Psoas muscle (tissue), 7 donors: ENCODE measurements at regions not wholly inside any gene's neighbourhood (a gene's known extent, or its start where the extent isn't known, plus 50 kb on each side); places are given as distances from the start of the nearest gene placed in this dataset.

ENCODE experiments used
- ATAC-seq, 4 donors: fragments of 200-7000 bp; cut with Tn5 transposase; one replicate each; pipeline ENCODE4 v1.9.1; 2020; ENCODE audit warnings: moderate library complexity in 3 of 4, mild to moderate bottlenecking in 2 of 4
- DNase-seq, 2 donors: peaks; one replicate each; pipeline ENCODE4 v3.0.0-alpha.2; 2020
- H3K27ac ChIP-seq: fragments of 200-600 bp; one replicate; pipeline ENCODE4 v1.8.0; 2022
- H3K27me3 ChIP-seq, 3 donors: fragments of 200-600 bp in 1 of 3; one replicate each; pipeline versions ENCODE4 v1.6.1 to v1.8.0; 2013 to 2022; ENCODE audit warnings: low read length in 2 of 3, mild to moderate bottlenecking in 2 of 3, moderate library complexity in 1 of 3; ENCODE audit not compliant: insufficient read depth in 3 of 3
- H3K36me3 ChIP-seq, 2 donors: fragments of 200-600 bp in 1 of 2; one replicate each; pipeline versions ENCODE4 v1.6.1 to v1.8.0; 2013 to 2022; ENCODE audit warnings: low read depth in 1 of 2, mild to moderate bottlenecking in 1 of 2, moderate library complexity in 1 of 2; ENCODE audit not compliant: insufficient read depth in 1 of 2
- H3K4me1 ChIP-seq: fragments of 200-600 bp; one replicate; pipeline ENCODE4 v1.8.0; 2022
- H3K4me3 ChIP-seq: fragments of 200-600 bp; one replicate; pipeline ENCODE4 v1.8.0; 2022; ENCODE audit warnings: mild to moderate bottlenecking
- H3K9me3 ChIP-seq: fragments of 200-600 bp; one replicate; pipeline ENCODE4 v1.8.0; 2022
- CTCF ChIP-seq: fragments of 200-600 bp; IDR thresholded peaks from one replicate; pipeline ENCODE4 v1.8.0; 2022; ENCODE audit warnings: antibody characterized with exemption
- WGBS, 3 donors: extraction: QIAGEN DNeasy Blood & Tissue Kit; methylation state at CpG; one replicate each; pipeline versions ENCODE4 v1.1.6 to v1.1.7; 2013; 5-methylcytosine and 5-hydroxymethylcytosine counted together
- intact Hi-C, 2 donors: fragments of 100-400 bp; cut with DNase I; formaldehyde crosslinking; loops; one replicate each; pipeline versions ENCODE4 v1.11.0 to v1.14.2; 2022
- donor health status: healthy with polysubstance abuse.
- donor health status: DM: no; HTN: no; CAD: no; lungs with moderate emphysema.
- donor health status: Bipolar disorder and iron deficiency.
- donor health status: healthy.
- donor health status: DM: yes; HTN: yes; CAD: no.
- donor health status: DM: no; HTN: no; CAD: no.
- donor health status: DM: yes; HTN: yes; CAD: no.

- no peak for DNase-seq
Measured at GRCh38 chrX:102042372-102043325, 82.8 kb upstream of the TCEAL2 start.

GRCh38 chrX:102029026-102029425, 96.5 kb upstream of the TCEAL2 start:
- TF ChIP-seq CTCF: no peak
- no peaks in the 10 kb centered on the region for H3K4me1 ChIP-seq
- DNase-seq (no peak), ATAC-seq (no peak)
- no peaks in the 10 kb centered on the region for H3K36me3 ChIP-seq
- peaks cover 0 to 14% (median 0%) of the 10 kb centered on the region in 3 donors for H3K27me3 ChIP-seq
- peaks cover 15% of the 10 kb centered on the region for H3K9me3 ChIP-seq
- 58 to 73% (median 60%) methylated on average over 2 of the region's 2 CpGs for WGBS, 3 donors
- intact Hi-C loops: no loop called here
- no peak overlapping the region for H3K4me3 ChIP-seq
- no peak overlapping the region for H3K27ac ChIP-seq

More at GRCh38 chrX:102042372-102043325, 82.8 kb upstream of the TCEAL2 start:
- 68 to 82% (median 74%) methylated on average over 7 of the region's 7 CpGs for WGBS, 3 donors
- no peak overlapping the region for H3K27ac ChIP-seq
- ATAC-seq: no peak
- intact Hi-C loops: no loop called here
- no peaks in the 10 kb centered on the region for H3K4me1 ChIP-seq
- H3K4me3 ChIP-seq: no peak overlapping the region
- no peaks in the 10 kb centered on the region for H3K36me3 ChIP-seq
- peaks cover 0 to 3% (median 0%) of the 10 kb centered on the region in 3 donors for H3K27me3 ChIP-seq
- TF ChIP-seq CTCF: no peak
- H3K9me3 ChIP-seq: no peaks in the 10 kb centered on the region

- intact Hi-C loops: no loop called here
- no peak for TF ChIP-seq CTCF
- Histone ChIP-seq H3K27me3 (peaks cover 0 to 4% (median 0%) of the 10 kb centered on the region in 3 donors), H3K27ac (no peak overlapping the region), H3K9me3 (peaks cover 17% of the 10 kb centered on the region), H3K36me3 (no peaks in the 10 kb centered on the region), H3K4me3 (no peak overlapping the region), H3K4me1 (no peaks in the 10 kb centered on the region)
- WGBS, 3 donors: 66 to 93% (median 78%) methylated on average over 4 of the region's 4 CpGs
- DNase-seq: no peak
- no peak for ATAC-seq
Measured at GRCh38 chrX:102018208-102018607, 86.4 kb upstream of the ZMAT1 start.

GRCh38 chrX:102008901-102009300, 77.1 kb upstream of the ZMAT1 start:
- H3K36me3 ChIP-seq: no peaks in the 10 kb centered on the region
- no peak overlapping the region for H3K27ac ChIP-seq
- H3K4me1 ChIP-seq: no peaks in the 10 kb centered on the region
- peaks cover 0 to 7% (median 0%) of the 10 kb centered on the region in 3 donors for H3K27me3 ChIP-seq
- no peak for TF ChIP-seq CTCF
- DNase-seq: no peak
- no peak for ATAC-seq
- H3K4me3 ChIP-seq: no peak overlapping the region
- H3K9me3 ChIP-seq: no peaks in the 10 kb centered on the region
- intact Hi-C loops: no loop called here
